GM12878 (cell line): ENCODE measurements at regions not wholly inside any gene's neighbourhood (a gene's known extent, or its start where the extent isn't known, plus 50 kb on each side); places are given as distances from the start of the nearest gene placed in this dataset.

Experiments
- BCL3 ChIP-seq: IDR thresholded peaks from 2 replicates; pipeline ENCODE4 v1.6.1; 2011; ENCODE audit warnings: borderline replicate concordance, low read depth, mild to moderate bottlenecking, moderate library complexity, low read length; ENCODE audit not compliant: insufficient read depth, poor library complexity, severe bottlenecking
- BHLHE40 ChIP-seq, 2 experiments: fragments of 450-650 bp in 1 of 2; IDR thresholded peaks; 2 replicates each; pipeline ENCODE4 v1.6.1; 2011 to 2017; ENCODE audit warnings: low read depth in 2 of 2, borderline replicate concordance in 1 of 2, improper control_type of control experiment in 1 of 2, low read length in 1 of 2, mild to moderate bottlenecking in 1 of 2
- CTCF ChIP-seq, 3 experiments: IDR thresholded peaks in 2 of 3; conservative IDR thresholded peaks in 1 of 3; 2 replicates each; pipeline ENCODE4 v1.5.1; 2011; ENCODE audit warnings: low read depth in 3 of 3, low read length in 3 of 3, mild to moderate bottlenecking in 3 of 3, control low read depth in 2 of 3, moderate library complexity in 2 of 3, inconsistent platforms in 1 of 3, mixed read lengths in 1 of 3; ENCODE audit not compliant: control insufficient read depth in 2 of 3, insufficient read depth in 1 of 3; ENCODE audit errors: extremely low read depth in 1 of 3
- NKRF ChIP-seq: fragments of 450-650 bp; conservative IDR thresholded peaks from 2 replicates; pipeline ENCODE4 v1.6.1; 2017; ENCODE audit warnings: mild to moderate bottlenecking, moderate library complexity
- NR2C1 ChIP-seq: fragments of 450-650 bp; IDR thresholded peaks from 2 replicates; pipeline ENCODE4 v1.6.1; 2017; ENCODE audit warnings: antibody characterized with exemption, mild to moderate bottlenecking, moderate library complexity
- POLR2A ChIP-seq: IDR thresholded peaks from 2 replicates; pipeline ENCODE4 v1.6.1; 2011; ENCODE audit warnings: low read depth, mild to moderate bottlenecking, low read length
- RFX5 ChIP-seq: IDR thresholded peaks from 2 replicates; pipeline ENCODE4 v1.6.1; 2011; ENCODE audit warnings: low read depth, low read length, improper control_type of control experiment
- SIN3A ChIP-seq: IDR thresholded peaks from 2 replicates; pipeline ENCODE4 v1.6.1; 2012; ENCODE audit warnings: low read depth, low read length, improper control_type of control experiment
- TARDBP ChIP-seq: IDR thresholded peaks from 2 replicates; pipeline ENCODE4 v1.6.1; 2016; ENCODE audit warnings: borderline replicate concordance
- ZNF274 ChIP-seq: IDR thresholded peaks from one replicate; pipeline ENCODE4 v1.8.0; 2011; ENCODE audit not compliant: insufficient read length, insufficient read depth

GRCh38 chr5:86879086-86879485 lies 261.3 kb downstream of the COX7C start:
- TF ChIP-seq CTCF (IDR thresholded peaks at IDR 0.05 in 2 of 3, conservative IDR thresholded peaks at IDR 0.05 in 1 of 3; ENCODE audit: control insufficient read depth in 2 of 3, extremely low read depth in 1 of 3, insufficient read depth in 1 of 3, low read depth in 3 of 3, low read length in 3 of 3) (no peak), SIN3A (no peak), TARDBP (no peak), BHLHE40 (IDR thresholded peaks at IDR 0.05; ENCODE audit: borderline replicate concordance in 1 of 2, low read depth in 2 of 2, low read length in 1 of 2) (no peak), NR2C1 (no peak), BCL3 (no peak), NKRF (no peak), ZNF274 (no peak), POLR2A (no peak), RFX5 (no peak)
